Kidney capillary endothelial cell (primary cell): ENCODE measurements at regions not wholly inside any gene's neighbourhood (a gene's known extent, or its start where the extent isn't known, plus 50 kb on each side); places are given as distances from the start of the nearest gene placed in this dataset.

Source experiments
- DNase-seq: peaks from one replicate; pipeline ENCODE4 v3.0.0-alpha.2; 2018; ENCODE audit warnings: low spot score

DNA sequence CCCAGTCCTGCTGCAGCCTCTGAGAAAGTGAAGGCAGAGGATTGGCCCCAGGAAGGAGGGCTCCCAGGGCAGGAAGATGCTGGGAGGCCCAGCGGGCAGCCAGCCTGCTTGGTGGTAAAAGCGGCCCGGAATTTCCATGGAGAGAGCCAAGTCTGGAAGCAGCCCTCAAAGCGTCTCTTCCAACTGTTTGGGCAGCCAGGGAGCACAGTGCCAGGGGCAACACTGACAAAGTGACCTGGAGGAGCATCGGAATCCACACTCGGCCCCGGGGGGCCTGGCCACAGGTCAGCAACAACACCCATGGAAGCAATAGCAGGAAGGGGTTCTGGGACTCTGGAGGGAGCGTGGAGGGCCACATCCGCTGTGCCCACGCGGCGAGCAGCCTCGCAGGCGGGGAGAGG is 63.2 kb upstream of the FGFR2 start:
- no peak for DNase-seq

DNA sequence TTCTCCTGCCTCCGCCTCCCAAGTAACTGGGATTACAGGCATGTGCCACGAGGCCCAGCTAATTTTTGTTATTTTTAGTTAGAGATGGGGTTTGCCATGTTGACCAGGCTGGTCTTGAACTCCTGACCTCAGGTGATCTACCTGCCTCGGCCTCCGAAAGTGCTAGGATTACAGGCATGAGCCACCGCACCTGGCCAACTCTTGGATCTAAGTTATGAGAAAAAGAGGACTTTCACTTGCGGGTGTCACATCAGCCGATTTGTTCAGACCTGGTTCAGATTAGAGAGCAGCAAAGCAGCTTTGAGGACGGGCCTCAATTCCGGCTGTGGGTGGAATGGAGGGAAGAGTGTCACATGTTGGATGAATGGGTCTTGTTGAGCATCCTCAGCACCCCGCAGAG is 61.0 kb upstream of the FGFR2 start:
- DNase-seq = no peak

DNA sequence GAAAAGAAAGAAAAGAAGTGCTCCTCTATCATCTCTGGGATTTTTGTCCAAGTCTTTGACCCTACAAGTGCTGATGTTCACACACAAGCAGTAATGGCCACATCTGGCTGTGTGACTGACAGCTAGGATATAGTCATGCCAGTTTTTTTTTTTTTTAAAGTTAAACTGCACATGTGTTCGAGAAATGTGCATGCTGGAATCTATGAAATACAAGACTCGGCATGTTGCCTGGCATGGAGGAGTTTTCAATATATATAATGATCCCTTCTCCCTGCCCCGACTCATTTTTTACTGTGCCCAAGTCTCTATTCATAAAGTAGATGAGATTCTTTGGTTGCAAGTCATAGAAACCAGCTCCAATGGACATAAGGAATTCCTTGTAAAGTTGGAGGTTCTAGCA is 60.4 kb upstream of the FGFR2 start:
- DNase-seq = no peak

DNA sequence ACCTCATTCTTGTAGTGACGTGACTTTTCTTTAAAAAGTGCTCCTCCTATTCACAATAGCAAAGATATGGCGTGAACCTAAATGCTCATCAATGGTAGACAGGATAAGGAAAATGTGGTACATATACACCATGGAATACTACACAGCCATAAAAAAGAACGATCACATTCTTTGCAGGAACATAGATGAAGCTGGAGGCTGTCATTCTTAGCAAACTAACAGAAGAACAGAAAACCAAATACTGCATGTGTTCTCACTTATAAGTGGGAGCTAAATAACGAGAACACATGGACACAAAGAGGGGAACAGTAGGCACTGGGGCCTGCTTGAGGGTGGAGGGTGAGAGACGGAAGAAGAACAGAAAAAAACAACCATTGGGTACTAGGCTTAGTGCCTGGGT is 59.9 kb upstream of the FGFR2 start:
- no peak for DNase-seq

DNA sequence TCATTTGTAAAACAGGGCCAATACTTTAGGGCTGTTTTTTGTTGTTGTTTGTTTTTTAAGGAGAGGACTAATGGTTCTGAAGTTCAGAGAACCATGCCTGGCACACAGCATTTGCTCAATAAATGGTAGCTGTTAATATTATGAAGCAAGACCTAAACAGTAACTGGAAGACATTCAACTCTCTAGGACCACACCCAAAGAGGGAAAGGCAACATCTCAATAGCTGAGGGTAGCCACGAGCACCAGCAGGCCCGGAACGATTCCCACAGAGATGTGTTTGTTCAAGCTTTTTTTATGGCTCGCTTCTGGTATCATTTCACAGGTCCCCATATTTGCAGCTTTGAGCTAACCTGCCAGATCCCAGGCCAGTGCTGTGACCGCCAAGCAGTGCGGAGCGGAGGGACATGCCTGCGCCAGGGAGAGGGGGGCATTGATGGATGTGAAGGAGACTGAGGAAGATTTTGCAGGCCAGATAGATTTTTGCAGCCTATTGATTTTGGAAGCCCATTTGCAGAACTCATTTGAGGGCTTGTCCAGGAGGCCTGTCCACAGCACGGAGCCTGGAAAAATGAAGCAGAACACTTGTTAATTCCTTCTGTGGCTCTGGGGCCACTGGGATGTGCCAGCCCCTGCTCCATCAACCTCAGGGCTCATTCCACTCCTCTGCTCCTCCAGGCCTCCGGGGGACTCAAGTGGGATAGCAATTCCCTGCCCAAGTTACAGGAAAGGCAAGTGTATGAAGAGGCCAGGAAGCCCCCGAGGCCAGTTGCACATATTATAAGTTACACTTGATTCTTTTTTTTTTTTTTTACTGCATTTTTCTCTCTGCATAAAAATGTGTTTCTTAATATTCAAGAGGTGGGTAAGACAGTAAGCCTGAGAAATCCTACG is 57.3 kb upstream of the FGFR2 start:
- DNase-seq = no peak

DNA sequence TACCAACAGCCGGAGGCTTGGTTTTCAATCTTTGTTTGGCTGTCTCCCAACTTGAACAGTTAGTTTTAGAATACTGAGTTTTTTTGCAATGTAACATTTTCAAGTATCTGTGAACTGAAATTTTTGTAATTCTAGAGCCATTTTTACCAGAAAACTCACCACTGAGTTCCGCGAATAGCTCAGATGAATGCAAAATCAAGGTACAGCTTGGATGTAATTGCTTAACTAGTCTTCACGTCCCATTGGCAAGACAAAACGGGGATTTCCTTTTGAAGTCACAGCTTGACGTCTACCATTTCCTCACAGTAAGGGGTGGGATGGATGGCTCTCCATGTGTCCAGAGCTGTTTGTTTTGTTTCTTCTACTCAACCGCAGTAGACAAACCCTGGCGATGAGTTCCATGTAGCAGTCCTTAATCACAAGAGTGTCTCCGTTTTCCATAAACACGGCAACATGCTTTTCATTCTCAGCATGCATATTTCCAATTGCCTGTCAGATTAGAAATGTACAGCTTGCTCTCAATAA is 55.8 kb upstream of the FGFR2 start:
- DNase-seq = no peak

DNA sequence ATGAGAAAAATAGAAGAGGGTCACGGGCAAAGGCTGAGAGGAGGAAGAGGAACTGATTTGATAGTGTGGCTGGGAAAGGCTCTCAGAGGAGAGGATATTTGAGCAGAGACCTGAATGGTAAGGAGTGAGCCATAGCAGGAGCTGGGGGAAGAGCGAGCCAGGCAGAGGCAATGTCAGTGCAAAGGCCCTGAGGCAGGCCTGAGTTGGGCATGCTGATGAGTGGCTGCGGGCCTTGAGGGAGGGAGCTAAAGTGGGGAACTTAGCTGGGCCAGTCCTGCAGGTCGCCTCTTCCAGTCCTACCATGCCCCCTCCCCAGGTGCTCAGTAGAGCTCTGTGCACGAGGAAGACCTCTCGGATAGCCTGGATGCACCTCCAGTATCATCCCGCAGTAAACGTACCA is 55.4 kb upstream of the FGFR2 start:
- DNase-seq = no peak

DNA sequence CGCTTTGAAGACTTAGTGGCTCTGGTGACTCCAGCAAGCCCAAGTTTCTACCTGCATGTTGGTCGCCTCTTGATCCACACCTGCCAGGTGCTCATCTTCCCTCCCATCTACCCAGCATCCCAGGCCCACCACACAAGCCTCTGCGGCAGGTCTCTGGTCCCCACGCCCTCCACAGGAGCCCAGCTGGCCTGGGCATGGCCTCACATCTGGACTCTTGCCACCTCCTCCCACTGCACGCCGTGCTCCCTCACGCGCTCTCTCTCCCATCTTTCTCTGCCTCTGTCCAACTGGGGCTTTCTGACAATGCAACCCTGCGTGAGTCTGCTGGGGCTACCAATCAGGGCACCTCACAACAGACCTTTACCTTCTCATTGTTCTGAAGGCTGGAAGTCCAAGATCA is 50.2 kb upstream of the FGFR2 start:
- DNase-seq = no peak

DNA sequence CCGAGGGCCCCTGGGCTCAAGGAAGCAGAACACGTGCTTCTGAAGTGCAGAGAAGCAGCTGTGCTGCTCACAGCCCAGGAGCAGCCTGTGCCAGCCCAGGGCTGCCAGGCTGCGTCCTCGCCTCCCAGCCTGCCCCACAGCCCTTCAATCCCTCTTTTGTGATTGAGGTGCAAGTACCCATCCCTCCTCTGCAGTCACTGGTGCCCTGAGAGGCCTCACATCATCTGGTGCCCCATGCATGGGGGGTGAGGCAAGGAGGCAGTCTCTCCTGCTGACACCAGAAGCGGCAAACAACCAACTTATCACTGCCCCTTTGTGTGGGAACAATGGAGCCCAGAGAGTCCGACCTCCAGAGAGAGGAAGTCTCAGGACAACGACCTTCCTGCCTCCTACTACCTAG is 49.8 kb upstream of the FGFR2 start:
- no peak for DNase-seq
